GM10266 (cell line): ENCODE measurements at regions not wholly inside any gene's neighbourhood (a gene's known extent, or its start where the extent isn't known, plus 50 kb on each side); places are given as distances from the start of the nearest gene placed in this dataset.

ENCODE experiments used
- DNase-seq: peaks from one replicate; pipeline ENCODE4 v3.0.0; 2012; ENCODE audit errors: extremely low spot score
- CTCF ChIP-seq: IDR thresholded peaks from 2 replicates; pipeline ENCODE4 v1.5.1; 2012; ENCODE audit warnings: mild to moderate bottlenecking, low read depth; ENCODE audit not compliant: control insufficient read depth, insufficient read depth; ENCODE audit errors: missing control alignments

GRCh38 chr21:35217504-35218060, 168.5 kb upstream of the RUNX1 start:
- DNase-seq = no peak
- TF ChIP-seq CTCF = no peak

- DNase-seq = no peak
- TF ChIP-seq CTCF = no peak
Measured at GRCh38 chr21:35216996-35217395, 167.9 kb upstream of the RUNX1 start.

GRCh38 chr21:35215870-35216269, 166.8 kb upstream of the RUNX1 start:
- no peak for DNase-seq
- no peak for TF ChIP-seq CTCF

- no peak for TF ChIP-seq CTCF
- DNase-seq = no peak
Measured at GRCh38 chr21:35212393-35213127, 163.5 kb upstream of the RUNX1 start.

- no peak for TF ChIP-seq CTCF
- no peak for DNase-seq
Measured at GRCh38 chr21:35211782-35212181, 162.7 kb upstream of the RUNX1 start.

- no peak for TF ChIP-seq CTCF
Measured at GRCh38 chr21:35210093-35210492, 161.0 kb upstream of the RUNX1 start.

GRCh38 chr21:35208810-35209517, 159.9 kb upstream of the RUNX1 start:
- TF ChIP-seq CTCF = no peak
- no peak for DNase-seq

More at GRCh38 chr21:35210093-35210492, 161.0 kb upstream of the RUNX1 start:
- DNase-seq = no peak
